Activated T-cell treated with anti-CD3 and anti-CD28 coated beads, Interleukin-2, amount 50 U/mL, for 4 hours (primary cell): ENCODE measurements at regions not wholly inside any gene's neighbourhood (a gene's known extent, or its start where the extent isn't known, plus 50 kb on each side); places are given as distances from the start of the nearest gene placed in this dataset.
"Not testable (repeated sequence)": the region's sequence is repeated elsewhere in the genome, so short reads cannot be mapped to it uniquely, and the experiment has no call there.

ENCODE experiments used
- ATAC-seq, 2 donors: fragments of 200-7000 bp; cut with Tn5 transposase; one replicate each; pipeline ENCODE4 v1.10.0; 2021
- DNase-seq: peaks from one replicate; pipeline ENCODE4 v3.0.0-alpha.2; 2020
- H3K27me3 Mint-ChIP-seq: one replicate; pipeline ENCODE4 v1.8.0; 2021; ENCODE audit warnings: low read depth, mixed read lengths
- H3K36me3 Mint-ChIP-seq: one replicate; pipeline ENCODE4 v1.8.0; 2022; ENCODE audit warnings: mixed read lengths; ENCODE audit not compliant: insufficient read depth
- H3K4me1 Mint-ChIP-seq: one replicate; pipeline ENCODE4 v1.8.0; 2021; ENCODE audit warnings: low read depth, mixed read lengths
- H3K4me3 Mint-ChIP-seq: one replicate; pipeline ENCODE4 v1.8.0; 2021; ENCODE audit warnings: mild to moderate bottlenecking, moderate library complexity, mixed read lengths
- H3K9me3 Mint-ChIP-seq: one replicate; pipeline ENCODE4 v1.8.0; 2021; ENCODE audit warnings: mixed read lengths

DNA sequence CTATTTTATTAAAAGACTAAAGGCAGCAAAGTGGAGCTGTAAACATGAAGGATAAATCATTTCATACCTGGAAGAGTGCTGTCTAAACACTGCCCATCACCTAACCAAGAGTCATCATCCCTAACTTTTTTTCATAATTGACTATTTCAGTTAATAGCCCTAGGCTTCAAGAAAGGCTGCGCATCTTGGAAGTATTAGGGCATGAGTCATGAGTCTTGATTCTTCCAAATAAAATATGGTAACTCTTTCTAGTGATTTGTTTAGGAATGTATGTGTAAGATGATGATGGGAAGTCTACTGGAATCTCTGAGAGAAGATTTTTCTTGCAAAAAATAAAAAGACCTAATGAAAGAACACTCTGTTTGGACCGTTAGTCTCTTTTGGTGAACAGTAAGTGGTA lies 207.7 kb upstream of the AHR start:
- ATAC-seq (no peak), DNase-seq (no peak)
- Mint-ChIP-seq H3K9me3 (no peaks in the 10 kb centered on the region), H3K4me1 (no peaks in the 10 kb centered on the region), H3K27me3 (no peaks in the 10 kb centered on the region), H3K36me3 (no peaks in the 10 kb centered on the region), H3K4me3 (no peak overlapping the region)

DNA sequence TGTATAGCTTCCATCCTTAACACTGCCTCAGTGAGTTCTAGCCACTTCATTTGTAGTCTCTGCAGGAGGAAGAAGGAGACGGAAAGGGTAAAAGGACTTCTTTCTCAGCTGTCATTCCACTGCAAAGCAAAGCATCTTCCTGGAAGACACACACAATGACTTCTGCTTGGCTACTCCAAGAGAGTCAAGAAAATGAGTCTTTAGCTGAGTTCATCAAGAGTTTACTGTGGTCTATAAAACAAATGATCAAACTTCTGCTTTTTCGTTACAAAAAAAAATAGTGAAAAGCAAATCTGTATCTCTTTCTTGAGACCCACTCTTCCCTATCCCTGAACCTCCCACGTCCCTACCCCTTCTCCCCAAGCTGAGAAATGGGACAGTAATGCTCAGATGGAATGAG lies 205.0 kb upstream of the AHR start:
- H3K4me1 Mint-ChIP-seq = peaks cover 4% of the 10 kb centered on the region
- ATAC-seq = no peak
- no peaks in the 10 kb centered on the region for H3K36me3 Mint-ChIP-seq
- no peaks in the 10 kb centered on the region for H3K27me3 Mint-ChIP-seq
- no peak for DNase-seq
- H3K9me3 Mint-ChIP-seq = no peaks in the 10 kb centered on the region
- H3K4me3 Mint-ChIP-seq = no peak overlapping the region

DNA sequence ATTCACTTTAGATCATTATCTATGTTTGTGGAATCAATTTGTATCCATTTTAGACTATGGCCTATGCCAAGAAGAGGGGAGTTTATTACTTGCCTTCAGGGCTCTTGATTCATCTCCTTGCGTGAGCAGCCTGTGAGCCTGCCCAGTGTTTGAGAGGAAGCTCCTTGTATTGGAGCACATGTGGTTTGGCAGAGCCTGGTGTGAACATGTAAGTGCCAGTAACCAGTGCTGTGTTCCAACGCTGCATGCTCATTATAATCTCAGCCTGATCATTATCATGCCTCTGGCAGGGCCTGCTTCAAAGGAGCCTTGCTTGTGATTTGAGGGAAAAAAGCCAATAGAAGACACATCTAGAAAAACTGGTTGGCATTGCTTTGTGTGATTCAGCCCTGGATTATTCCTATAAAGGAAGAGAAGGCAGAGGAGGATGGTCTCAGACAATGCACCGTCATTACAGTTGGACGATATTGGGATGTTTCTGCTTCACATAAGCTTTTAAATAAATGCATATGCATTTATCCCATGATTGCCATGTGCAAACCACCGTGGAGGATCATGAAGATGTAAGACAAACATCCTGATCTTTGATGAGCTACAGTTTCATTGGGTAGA lies 203.4 kb upstream of the AHR start:
- no peak overlapping the region for H3K4me3 Mint-ChIP-seq
- ATAC-seq = no peak
- no peaks in the 10 kb centered on the region for H3K36me3 Mint-ChIP-seq
- no peak for DNase-seq
- H3K27me3 Mint-ChIP-seq = no peaks in the 10 kb centered on the region
- no peaks in the 10 kb centered on the region for H3K9me3 Mint-ChIP-seq
- H3K4me1 Mint-ChIP-seq = peaks cover 4% of the 10 kb centered on the region

DNA sequence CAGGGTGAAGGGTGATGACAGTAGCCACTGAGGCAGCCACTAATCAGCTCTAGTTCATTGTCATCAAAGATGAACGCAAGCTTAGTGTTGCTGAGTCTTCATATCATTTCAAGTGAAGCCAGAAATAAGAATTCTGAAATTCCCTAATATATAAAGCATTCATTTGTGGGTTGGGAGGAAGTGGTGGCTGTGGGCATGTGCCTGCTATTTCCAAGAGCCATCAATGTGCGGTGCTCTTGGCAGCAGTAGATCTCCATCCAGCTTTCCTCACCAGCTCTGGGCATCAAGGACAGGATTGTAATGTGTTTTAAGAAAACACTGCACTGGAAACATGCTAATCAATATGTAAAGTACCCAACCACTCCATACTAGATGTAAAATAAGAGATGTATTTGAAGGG lies 202.5 kb upstream of the AHR start:
- Mint-ChIP-seq H3K4me1 (peaks cover 4% of the 10 kb centered on the region), H3K27me3 (no peaks in the 10 kb centered on the region), H3K36me3 (no peaks in the 10 kb centered on the region), H3K9me3 (no peaks in the 10 kb centered on the region), H3K4me3 (no peak overlapping the region)
- DNase-seq (no peak), ATAC-seq (no peak)

DNA sequence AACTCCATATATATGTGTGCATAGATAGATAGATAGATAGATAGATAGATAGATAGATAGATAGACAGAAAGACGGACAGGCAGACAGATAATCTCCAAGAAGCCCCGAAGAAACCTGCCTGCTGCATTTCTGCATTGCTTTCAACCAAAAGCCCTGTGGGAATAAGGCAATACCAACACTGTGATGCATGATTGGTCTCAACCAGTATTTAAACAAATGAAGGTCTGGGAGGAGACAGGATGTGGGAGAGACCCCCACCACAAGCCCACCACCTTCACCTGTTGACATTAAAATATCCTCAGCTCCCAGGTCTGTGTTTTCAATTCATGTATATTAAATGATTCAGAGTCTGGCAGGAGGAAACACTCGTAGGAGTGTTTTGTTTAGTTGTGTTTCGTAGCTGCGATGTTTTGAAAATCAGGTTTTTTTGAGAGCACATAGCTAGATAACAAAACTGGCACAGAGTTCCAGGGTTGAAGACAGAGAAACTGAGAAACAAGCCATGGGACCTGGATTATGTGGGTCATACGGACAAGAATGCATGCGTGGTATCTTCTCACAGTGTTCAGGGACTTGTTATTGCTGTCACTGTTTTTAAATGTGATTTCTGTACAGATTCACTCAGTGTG lies 200.7 kb upstream of the AHR start:
- H3K27me3 Mint-ChIP-seq = no peaks in the 10 kb centered on the region
- ATAC-seq (no peak), DNase-seq (no peak)
- H3K4me1 Mint-ChIP-seq = peaks cover 4% of the 10 kb centered on the region
- no peak overlapping the region for H3K4me3 Mint-ChIP-seq
- H3K36me3 Mint-ChIP-seq = no peaks in the 10 kb centered on the region
- no peaks in the 10 kb centered on the region for H3K9me3 Mint-ChIP-seq

DNA sequence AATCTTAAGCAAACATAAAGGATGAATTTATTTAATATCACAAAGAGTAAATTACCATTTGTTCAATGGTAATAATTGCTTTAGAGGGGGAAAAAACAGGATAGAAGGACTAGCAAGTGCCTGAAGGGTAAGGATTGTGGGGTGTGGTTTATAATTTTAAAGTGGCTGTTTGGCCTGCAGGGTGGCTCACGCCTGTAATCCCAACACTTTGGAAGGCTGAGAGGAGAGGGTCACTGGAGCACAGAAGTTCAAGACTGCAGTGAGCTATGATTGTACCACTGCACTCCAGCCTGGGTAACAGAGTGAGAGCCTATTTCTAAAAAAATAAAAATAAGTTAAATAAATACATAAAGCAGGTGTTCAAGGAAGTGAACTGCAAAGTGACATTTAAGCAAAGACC lies 199.9 kb upstream of the AHR start:
- H3K36me3 Mint-ChIP-seq = no peaks in the 10 kb centered on the region
- peaks cover 4% of the 10 kb centered on the region for H3K4me1 Mint-ChIP-seq
- no peaks in the 10 kb centered on the region for H3K27me3 Mint-ChIP-seq
- no peak for ATAC-seq
- no peak overlapping the region for H3K4me3 Mint-ChIP-seq
- H3K9me3 Mint-ChIP-seq = no peaks in the 10 kb centered on the region
- DNase-seq = no peak

DNA sequence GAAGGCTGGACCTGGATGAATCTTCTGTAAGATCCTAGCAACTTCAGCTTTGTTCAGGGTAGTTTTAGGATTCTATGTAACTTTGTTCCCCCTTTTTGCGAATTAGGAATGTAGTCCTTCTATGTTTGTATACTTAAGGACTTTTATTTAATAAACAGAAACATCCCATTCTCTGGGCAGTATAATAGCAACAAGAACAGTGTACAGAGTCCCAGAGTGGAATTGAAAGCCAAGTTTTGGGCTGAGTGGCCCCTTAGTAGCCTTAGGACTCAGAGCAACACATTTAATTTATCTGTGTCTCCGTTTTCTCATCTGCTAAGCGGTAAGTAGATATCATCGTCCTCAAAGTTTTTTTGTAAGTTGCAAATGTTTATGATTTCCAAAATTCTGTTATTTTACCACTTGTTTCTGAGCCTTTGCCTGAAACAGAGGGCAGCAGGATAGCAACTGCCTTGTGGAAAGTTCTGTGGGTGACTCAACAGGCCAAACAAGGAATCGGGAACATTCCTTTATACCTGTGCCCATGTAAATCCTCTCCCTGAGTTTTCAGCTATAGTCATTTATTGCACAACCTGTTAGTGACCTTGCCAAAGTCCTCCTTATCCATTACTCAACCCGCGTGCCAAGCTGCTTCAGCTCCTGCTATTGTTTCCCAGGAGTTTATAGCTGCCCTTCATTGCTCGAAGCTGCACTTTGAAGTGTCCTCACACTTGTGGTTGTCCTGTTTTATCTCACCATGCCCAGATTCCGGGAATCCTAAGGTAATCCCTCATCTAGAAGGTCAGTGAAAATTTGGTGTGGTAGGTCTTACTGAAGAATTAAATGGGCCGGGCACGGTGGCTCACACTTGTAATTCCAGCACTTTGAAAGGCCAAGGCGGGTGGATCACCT lies 199.1 kb upstream of the AHR start:
- peaks cover 4% of the 10 kb centered on the region for H3K4me1 Mint-ChIP-seq
- H3K9me3 Mint-ChIP-seq = no peaks in the 10 kb centered on the region
- H3K4me3 Mint-ChIP-seq = no peak overlapping the region

DNA sequence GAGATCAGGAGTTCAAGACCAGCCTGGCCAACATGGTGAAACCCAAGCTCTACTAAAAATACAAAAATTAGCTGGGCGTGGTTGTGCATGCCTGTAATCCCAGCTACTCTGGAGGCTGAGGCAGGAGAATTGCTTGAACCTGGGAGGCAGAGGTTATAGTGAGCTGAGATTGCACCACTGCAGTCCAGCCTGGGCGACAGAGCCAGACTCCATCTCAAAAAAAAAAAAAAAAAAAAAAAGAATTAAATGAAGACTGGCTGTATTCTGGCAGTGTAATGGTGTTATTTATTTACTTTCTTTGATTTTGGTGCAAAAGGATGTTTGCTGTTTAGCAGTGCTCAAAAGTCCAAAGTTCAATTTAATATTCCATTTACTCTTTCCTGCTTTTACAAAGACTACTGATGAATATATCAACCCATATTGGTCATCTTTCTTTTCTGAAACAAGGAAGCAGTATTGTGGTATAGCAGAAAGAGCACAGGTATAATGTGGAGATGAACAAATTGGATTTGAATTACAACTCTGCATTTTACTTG lies 198.4 kb upstream of the AHR start:
- not testable (repeated sequence) for H3K4me1 Mint-ChIP-seq, H3K9me3 Mint-ChIP-seq, ATAC-seq, H3K4me3 Mint-ChIP-seq, DNase-seq, H3K36me3 Mint-ChIP-seq, H3K27me3 Mint-ChIP-seq

More for the DNA sequence above, 199.1 kb upstream of the AHR start:
- DNase-seq (no peak), ATAC-seq (no peak)
- Mint-ChIP-seq H3K27me3 (no peaks in the 10 kb centered on the region), H3K36me3 (no peaks in the 10 kb centered on the region)

DNA sequence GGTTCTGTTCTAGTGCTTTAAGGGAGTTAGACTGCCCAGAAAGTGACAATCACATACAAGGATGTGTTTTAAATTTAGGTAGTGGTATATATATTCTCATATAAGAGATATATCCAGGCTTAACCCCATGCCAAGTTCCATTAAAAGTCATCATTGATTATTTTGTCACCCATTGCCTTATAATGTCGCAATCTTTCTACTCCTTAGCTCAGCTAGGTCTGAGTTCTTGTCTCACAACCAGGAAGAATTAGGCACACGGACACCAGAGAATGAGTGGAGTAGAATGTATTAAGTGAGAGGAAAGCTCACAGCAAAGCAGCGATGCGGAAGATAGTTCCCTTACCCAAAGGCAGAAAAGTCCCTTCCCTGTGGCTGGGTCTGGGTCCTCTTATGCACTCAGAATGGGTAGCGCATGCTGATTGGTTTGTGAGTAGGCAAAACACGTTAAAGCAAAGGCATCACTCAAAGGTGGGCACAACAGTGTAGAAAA lies 197.2 kb upstream of the AHR start:
- no peaks in the 10 kb centered on the region for H3K9me3 Mint-ChIP-seq
- H3K36me3 Mint-ChIP-seq = no peaks in the 10 kb centered on the region
- DNase-seq = no peak
- ATAC-seq = no peak
- H3K4me3 Mint-ChIP-seq = no peak overlapping the region
- no peaks in the 10 kb centered on the region for H3K27me3 Mint-ChIP-seq
- H3K4me1 Mint-ChIP-seq = peaks cover 4% of the 10 kb centered on the region

DNA sequence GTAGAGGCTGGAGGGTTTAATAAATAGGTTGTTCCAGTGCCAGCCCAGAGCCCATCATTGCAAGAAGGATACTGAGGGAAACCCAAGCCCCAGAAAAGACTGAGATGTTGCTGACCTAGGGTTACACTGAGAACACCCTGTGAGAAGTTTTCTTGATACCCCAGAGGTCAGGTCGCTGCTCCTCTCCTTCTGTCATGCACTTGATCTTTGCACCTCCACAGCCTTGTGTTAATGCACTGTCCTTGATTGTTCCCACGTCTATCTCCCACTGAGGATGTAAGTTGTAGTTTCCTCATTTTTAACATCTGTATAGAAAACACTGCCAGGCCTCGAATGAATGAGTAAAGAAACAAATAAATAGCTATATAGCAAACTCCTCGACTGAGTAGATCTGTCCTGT lies 195.3 kb upstream of the AHR start:
- Mint-ChIP-seq H3K9me3 (no peaks in the 10 kb centered on the region), H3K27me3 (no peaks in the 10 kb centered on the region), H3K4me1 (no peaks in the 10 kb centered on the region), H3K4me3 (no peak overlapping the region), H3K36me3 (no peaks in the 10 kb centered on the region)
- no peak for ATAC-seq
- DNase-seq = no peak

DNA sequence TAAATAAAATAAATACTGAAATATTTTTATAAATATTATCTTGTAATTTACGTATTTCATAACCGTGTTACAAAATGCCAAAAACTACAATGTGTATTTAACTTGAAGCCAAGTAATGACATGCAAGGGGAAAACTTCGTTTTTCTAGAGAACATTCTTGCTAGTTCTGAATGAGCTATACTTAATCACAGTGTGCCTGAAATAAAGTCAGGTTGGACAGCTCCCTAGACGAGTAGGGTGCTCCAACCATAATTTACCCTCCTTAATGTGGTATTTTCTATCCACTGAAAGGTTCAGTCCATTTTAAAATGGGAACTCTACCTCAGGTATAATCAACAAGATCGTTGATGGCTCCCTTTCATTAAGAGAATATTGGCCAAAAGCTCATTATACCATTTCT lies 194.5 kb upstream of the AHR start:
- no peaks in the 10 kb centered on the region for H3K36me3 Mint-ChIP-seq
- no peak for DNase-seq
- no peaks in the 10 kb centered on the region for H3K9me3 Mint-ChIP-seq
- H3K4me1 Mint-ChIP-seq = no peaks in the 10 kb centered on the region
- H3K4me3 Mint-ChIP-seq = no peak overlapping the region
- no peak for ATAC-seq
- H3K27me3 Mint-ChIP-seq = no peaks in the 10 kb centered on the region

DNA sequence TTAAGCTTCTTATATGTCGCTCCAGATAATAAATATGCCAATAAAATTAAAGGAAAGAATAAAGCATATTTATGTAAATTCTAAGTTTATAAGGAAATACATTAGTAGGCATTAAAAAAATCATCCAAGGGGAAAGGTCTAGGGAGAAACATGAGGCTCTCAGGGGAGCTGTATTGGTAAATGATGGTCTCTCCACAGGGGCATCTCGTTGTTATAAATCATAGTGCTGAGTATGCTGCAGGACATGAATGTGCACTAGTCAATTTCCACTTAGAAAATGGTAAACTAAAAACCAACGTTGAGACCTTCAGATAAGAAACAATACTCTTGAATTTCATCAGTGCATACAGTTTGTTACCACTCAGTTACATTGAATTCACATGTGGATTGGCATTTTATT lies 194.0 kb upstream of the AHR start:
- no peak for ATAC-seq
- Mint-ChIP-seq H3K27me3 (no peaks in the 10 kb centered on the region), H3K9me3 (no peaks in the 10 kb centered on the region), H3K36me3 (no peaks in the 10 kb centered on the region), H3K4me3 (no peak overlapping the region), H3K4me1 (no peaks in the 10 kb centered on the region)
- no peak for DNase-seq

DNA sequence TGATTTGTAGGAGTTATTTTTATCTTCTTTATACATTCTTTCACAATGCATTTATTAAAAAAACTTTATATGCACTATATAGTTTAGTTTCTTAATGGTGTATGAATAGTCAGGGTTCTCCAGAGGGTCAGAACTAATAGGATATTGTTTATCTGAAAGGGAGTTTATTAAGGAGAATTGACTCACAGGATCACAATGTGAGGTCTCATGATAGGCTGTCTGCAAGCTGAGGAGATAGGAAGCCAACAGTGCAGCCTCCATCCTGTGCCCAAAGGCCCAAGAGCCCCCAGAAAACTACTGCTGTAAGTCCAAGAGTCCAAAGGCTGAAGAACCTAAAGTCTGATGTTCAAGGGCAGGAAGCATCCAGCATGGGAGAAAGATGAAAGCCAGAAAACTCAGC lies 192.8 kb upstream of the AHR start:
- Mint-ChIP-seq H3K36me3 (no peaks in the 10 kb centered on the region), H3K27me3 (no peaks in the 10 kb centered on the region), H3K4me1 (no peaks in the 10 kb centered on the region), H3K4me3 (no peak overlapping the region), H3K9me3 (no peaks in the 10 kb centered on the region)
- DNase-seq = no peak
- no peak for ATAC-seq

DNA sequence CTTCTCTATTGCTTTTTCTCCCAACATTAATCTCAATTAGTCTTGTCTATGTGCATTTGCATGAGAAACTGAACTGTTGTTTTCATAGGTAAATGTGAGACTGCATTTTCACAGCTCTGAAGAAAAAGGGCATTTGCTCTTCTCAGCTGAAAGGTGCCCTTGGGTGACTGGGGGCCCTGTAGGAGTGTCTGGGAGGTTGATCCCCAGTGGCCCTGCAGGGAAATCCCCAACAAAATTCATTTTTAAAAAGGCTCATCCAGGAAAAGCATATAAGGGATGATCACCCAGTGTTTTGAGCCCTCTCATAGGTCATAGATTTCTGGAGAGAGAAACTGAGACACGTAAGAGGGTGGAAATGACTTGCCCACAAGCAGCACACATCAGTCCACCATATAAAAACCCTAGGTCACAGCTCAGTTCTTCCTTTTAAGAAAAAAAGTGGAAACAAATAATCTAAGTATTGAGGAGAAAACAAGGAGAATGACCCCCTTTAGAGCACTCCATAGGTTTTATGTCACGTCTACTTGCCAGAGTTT lies 190.3 kb upstream of the AHR start:
- ATAC-seq = no peak
- Mint-ChIP-seq H3K4me3 (no peak overlapping the region), H3K9me3 (no peaks in the 10 kb centered on the region), H3K27me3 (no peaks in the 10 kb centered on the region), H3K36me3 (no peaks in the 10 kb centered on the region), H3K4me1 (no peaks in the 10 kb centered on the region)
- no peak for DNase-seq
